ENCODE measurements at regions not wholly inside any gene's neighbourhood (a gene's known extent, or its start where the extent isn't known, plus 50 kb on each side); places are given as distances from the start of the nearest gene placed in this dataset.

- TF ChIP-seq, protein P1, sequence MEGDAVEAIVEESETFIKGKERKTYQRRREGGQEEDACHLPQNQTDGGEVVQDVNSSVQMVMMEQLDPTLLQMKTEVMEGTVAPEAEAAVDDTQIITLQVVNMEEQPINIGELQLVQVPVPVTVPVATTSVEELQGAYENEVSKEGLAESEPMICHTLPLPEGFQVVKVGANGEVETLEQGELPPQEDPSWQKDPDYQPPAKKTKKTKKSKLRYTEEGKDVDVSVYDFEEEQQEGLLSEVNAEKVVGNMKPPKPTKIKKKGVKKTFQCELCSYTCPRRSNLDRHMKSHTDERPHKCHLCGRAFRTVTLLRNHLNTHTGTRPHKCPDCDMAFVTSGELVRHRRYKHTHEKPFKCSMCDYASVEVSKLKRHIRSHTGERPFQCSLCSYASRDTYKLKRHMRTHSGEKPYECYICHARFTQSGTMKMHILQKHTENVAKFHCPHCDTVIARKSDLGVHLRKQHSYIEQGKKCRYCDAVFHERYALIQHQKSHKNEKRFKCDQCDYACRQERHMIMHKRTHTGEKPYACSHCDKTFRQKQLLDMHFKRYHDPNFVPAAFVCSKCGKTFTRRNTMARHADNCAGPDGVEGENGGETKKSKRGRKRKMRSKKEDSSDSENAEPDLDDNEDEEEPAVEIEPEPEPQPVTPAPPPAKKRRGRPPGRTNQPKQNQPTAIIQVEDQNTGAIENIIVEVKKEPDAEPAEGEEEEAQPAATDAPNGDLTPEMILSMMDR (IDR thresholded peaks at IDR 0.05) = no peak
- no peak for TF ChIP-seq POLR2A (IDR thresholded peaks at IDR 0.05)
- TF ChIP-seq EP300 (IDR thresholded peaks at IDR 0.05) = no peak
Measured at GRCh38 chr3:69554576-69554975, 168.7 kb upstream of the FRMD4B start.
